ENCODE measurements at regions not wholly inside any gene's neighbourhood (a gene's known extent, or its start where the extent isn't known, plus 50 kb on each side); places are given as distances from the start of the nearest gene placed in this dataset.
"Not testable (repeated sequence)": the region's sequence is repeated elsewhere in the genome, so short reads cannot be mapped to it uniquely, and the experiment has no call there.

- intact Hi-C loops (cut with DNase I): no loop called here
- Histone ChIP-seq H3K9me3 (no peaks in the 10 kb centered on the region), H3K27ac (no peak overlapping the region), H3K4me1 (replicated peaks) (no peaks in the 10 kb centered on the region), H3K27me3 (replicated peaks; ENCODE audit: insufficient read depth) (no peaks in the 10 kb centered on the region), H3K36me3 (no peaks in the 10 kb centered on the region), H3K4me3 (no peak overlapping the region)
- TF ChIP-seq POLR2AphosphoS5 (IDR thresholded peaks at IDR 0.05) (no peak), POLR2A (IDR thresholded peaks at IDR 0.05) (no peak), CTCF (IDR thresholded peaks at IDR 0.05) (no peak)
- 58% methylated on average over 7 of the region's 7 CpGs for WGBS
- DNase-seq (ENCODE audit: low spot score): no peak
Observed at GRCh38 chr3:3951501-3951900, 152.3 kb downstream of the LRRN1 start.

DNA sequence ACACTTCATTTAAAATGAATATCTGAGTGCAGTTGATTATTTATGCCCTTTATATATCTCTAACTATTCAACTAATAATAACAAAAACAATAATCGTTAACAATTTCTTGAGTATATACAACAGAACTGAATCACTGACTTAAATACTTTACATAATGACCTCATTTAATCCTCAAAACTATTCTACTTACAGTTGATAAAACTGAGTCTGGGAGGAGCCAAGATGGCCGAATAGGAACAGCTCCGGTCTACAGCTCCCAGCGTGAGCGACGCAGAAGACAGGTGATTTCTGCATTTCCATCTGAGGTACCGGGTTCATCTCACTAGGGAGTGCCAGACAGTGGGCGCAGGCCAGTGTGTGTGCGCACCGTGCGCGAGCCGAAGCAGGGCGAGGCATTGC, 163.6 kb downstream of the LRRN1 start:
- H3K9me3 ChIP-seq; intact Hi-C loops (cut with DNase I); H3K27me3 ChIP-seq (replicated peaks; ENCODE audit: insufficient read depth); DNase-seq (ENCODE audit: low spot score); H3K36me3 ChIP-seq; H3K4me1 ChIP-seq (replicated peaks): not testable (repeated sequence)
- WGBS: 62% methylated on average over 7 of the region's 14 CpGs
- Histone ChIP-seq H3K4me3 (peak overlapping the region in 1 of 2 donors; percentile 8), H3K27ac (peak overlapping the region in 1 of 2 donors; percentile 29)

GRCh38 chr3:3984053-3984452, 184.8 kb downstream of the LRRN1 start:
- TF ChIP-seq CTCF (IDR thresholded peaks at IDR 0.05) (no peak), POLR2AphosphoS5 (IDR thresholded peaks at IDR 0.05) (no peak), POLR2A (IDR thresholded peaks at IDR 0.05) (no peak)
- H3K4me3 ChIP-seq: no peak overlapping the region
- H3K4me1 ChIP-seq (replicated peaks): no peaks in the 10 kb centered on the region
- H3K27ac ChIP-seq: no peak overlapping the region
- 83% methylated on average over 6 of the region's 6 CpGs for WGBS
- intact Hi-C loops (cut with DNase I): no loop called here
- DNase-seq (ENCODE audit: low spot score): no peak
- no peaks in the 10 kb centered on the region for H3K27me3 ChIP-seq (replicated peaks; ENCODE audit: insufficient read depth)
- H3K9me3 ChIP-seq: no peaks in the 10 kb centered on the region
- H3K36me3 ChIP-seq: no peaks in the 10 kb centered on the region

GRCh38 chr3:3991598-3991997, 192.4 kb downstream of the LRRN1 start:
- WGBS: 77% methylated on average over 3 of the region's 3 CpGs
- Histone ChIP-seq H3K4me3 (no peak overlapping the region), H3K36me3 (no peaks in the 10 kb centered on the region), H3K4me1 (replicated peaks) (no peaks in the 10 kb centered on the region), H3K27me3 (replicated peaks; ENCODE audit: insufficient read depth) (no peaks in the 10 kb centered on the region), H3K9me3 (no peaks in the 10 kb centered on the region), H3K27ac (no peak overlapping the region)
- DNase-seq (ENCODE audit: low spot score): no peak
- intact Hi-C loops (cut with DNase I): no loop called here
- TF ChIP-seq POLR2AphosphoS5 (IDR thresholded peaks at IDR 0.05) (no peak), CTCF (IDR thresholded peaks at IDR 0.05) (no peak), POLR2A (IDR thresholded peaks at IDR 0.05) (no peak)

DNA sequence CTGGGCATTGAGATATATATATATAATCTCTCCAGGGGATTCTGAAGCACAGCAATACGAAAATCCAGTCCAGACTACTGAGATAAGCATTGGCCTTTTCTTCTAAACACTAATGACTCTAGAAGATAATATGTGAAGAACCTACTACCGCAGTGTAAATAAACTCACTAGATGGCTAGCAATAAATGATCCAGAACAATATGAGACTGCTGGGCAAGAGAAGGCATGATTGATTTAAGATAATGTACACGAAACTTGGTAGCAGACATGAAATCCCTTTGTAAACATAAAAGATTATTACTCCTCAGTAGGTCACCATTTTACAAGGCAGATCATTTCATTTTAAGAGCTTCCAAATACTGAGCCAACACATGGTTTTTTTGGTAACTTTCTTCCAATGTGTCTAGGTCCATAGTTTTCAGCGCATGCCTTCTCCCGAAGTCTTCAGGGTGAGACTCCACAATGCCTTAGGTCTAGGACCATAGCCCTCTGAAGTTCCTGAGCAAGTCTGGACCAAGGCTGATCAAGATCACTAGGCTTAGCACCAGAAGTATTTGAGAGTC, 193.2 kb downstream of the LRRN1 start:
- H3K4me3 ChIP-seq: no peak overlapping the region
- WGBS: 44% methylated on average over 5 of the region's 5 CpGs
- intact Hi-C loops (cut with DNase I): no loop called here

More for the DNA sequence above, 193.2 kb downstream of the LRRN1 start:
- Histone ChIP-seq H3K9me3 (no peaks in the 10 kb centered on the region), H3K27ac (no peak overlapping the region), H3K27me3 (replicated peaks; ENCODE audit: insufficient read depth) (no peaks in the 10 kb centered on the region), H3K36me3 (no peaks in the 10 kb centered on the region), H3K4me1 (replicated peaks) (no peaks in the 10 kb centered on the region)
- TF ChIP-seq POLR2A (IDR thresholded peaks at IDR 0.05): no peak
- no peak for TF ChIP-seq POLR2AphosphoS5 (IDR thresholded peaks at IDR 0.05)
- TF ChIP-seq CTCF (IDR thresholded peaks at IDR 0.05): no peak
- DNase-seq (ENCODE audit: low spot score): no peak
